Peyer's patch (tissue), 4 donors: ENCODE measurements at regions not wholly inside any gene's neighbourhood (a gene's known extent, or its start where the extent isn't known, plus 50 kb on each side); places are given as distances from the start of the nearest gene placed in this dataset.

ENCODE experiments used
- POLR2A ChIP-seq, 2 donors: fragments of 450-650 bp; IDR thresholded peaks; one replicate each; pipeline ENCODE4 v1.5.1; 2017; ENCODE audit warnings: antibody characterized with exemption in 2 of 2, mild to moderate bottlenecking in 2 of 2, moderate library complexity in 2 of 2
- TF ChIP-seq, protein P1 (sequence below), 6 experiments: fragments of 450-650 bp in 4 of 6; fragments of 200-600 bp in 2 of 6; sonication (generic) in 1 of 6; IDR thresholded peaks; one replicate each; pipeline ENCODE4 v1.5.1; 2017 to 2019; ENCODE audit warnings: antibody characterized with exemption in 6 of 6, mild to moderate bottlenecking in 3 of 6, moderate library complexity in 1 of 6

DNA sequence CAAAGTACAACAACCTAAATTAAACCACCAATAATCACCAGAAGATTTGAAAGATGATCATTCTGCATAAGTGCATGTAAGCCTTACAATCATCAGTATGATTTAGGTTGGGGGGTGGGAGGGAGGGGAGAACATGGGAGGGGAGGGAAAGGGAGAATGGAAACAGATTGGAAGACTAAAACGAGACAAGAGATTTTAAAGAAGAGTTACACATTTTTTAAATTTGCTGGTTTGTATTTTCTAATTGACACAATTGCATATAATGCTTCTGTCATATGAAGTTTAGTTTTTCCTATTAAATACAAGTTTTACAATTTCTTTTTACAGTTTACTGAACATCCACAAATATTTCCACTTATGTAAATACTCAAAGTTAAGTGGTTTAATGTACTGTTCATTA lies 2118.9 kb downstream of the PCDH9 start:
- TF ChIP-seq, protein P1, sequence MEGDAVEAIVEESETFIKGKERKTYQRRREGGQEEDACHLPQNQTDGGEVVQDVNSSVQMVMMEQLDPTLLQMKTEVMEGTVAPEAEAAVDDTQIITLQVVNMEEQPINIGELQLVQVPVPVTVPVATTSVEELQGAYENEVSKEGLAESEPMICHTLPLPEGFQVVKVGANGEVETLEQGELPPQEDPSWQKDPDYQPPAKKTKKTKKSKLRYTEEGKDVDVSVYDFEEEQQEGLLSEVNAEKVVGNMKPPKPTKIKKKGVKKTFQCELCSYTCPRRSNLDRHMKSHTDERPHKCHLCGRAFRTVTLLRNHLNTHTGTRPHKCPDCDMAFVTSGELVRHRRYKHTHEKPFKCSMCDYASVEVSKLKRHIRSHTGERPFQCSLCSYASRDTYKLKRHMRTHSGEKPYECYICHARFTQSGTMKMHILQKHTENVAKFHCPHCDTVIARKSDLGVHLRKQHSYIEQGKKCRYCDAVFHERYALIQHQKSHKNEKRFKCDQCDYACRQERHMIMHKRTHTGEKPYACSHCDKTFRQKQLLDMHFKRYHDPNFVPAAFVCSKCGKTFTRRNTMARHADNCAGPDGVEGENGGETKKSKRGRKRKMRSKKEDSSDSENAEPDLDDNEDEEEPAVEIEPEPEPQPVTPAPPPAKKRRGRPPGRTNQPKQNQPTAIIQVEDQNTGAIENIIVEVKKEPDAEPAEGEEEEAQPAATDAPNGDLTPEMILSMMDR (IDR thresholded peaks at IDR 0.05), result no peak
- no peak for TF ChIP-seq POLR2A (IDR thresholded peaks at IDR 0.05)
